ENCODE measurements at regions not wholly inside any gene's neighbourhood (a gene's known extent, or its start where the extent isn't known, plus 50 kb on each side); places are given as distances from the start of the nearest gene placed in this dataset.

- no peak overlapping the region for H3K4me3 ChIP-seq (ENCODE audit: low read length)
- H3K23ac ChIP-seq (ENCODE audit: low read length): no peak overlapping the region
- H3K4me1 ChIP-seq (ENCODE audit: control insufficient read depth, low read depth, low read length): peaks cover 3% of the 10 kb centered on the region
- H3K27me3 ChIP-seq (ENCODE audit: insufficient read depth, low read length, poor library complexity): no peaks in the 10 kb centered on the region
- no peak overlapping the region for H3K27ac ChIP-seq (ENCODE audit: low read depth, low read length)
- H3K56ac ChIP-seq (ENCODE audit: low read length): no peak overlapping the region
- no peak overlapping the region for H2BK120ac ChIP-seq (ENCODE audit: low read depth, low read length)
- H4K5ac ChIP-seq (ENCODE audit: low read length): no peak overlapping the region
- no peak overlapping the region for H4K8ac ChIP-seq (ENCODE audit: low read depth, low read length)
- H2BK5ac ChIP-seq (ENCODE audit: low read length): no peak overlapping the region
- no peak overlapping the region for H3K18ac ChIP-seq (ENCODE audit: low read length)
- no peaks in the 10 kb centered on the region for H3K79me2 ChIP-seq (ENCODE audit: control insufficient read depth, insufficient read depth, low read length)
- no peaks in the 10 kb centered on the region for H3K79me1 ChIP-seq (ENCODE audit: low read length)
- no peak overlapping the region for H3K4ac ChIP-seq (ENCODE audit: low read depth, low read length)
- H2AK5ac ChIP-seq (ENCODE audit: low read length): no peak overlapping the region
- WGBS (ENCODE audit: extremely low coverage, insufficient coverage, low lambda C conversion rate): no CpG with 5 or more reads among the region's 4 CpGs
- no peak overlapping the region for H3K9ac ChIP-seq (ENCODE audit: low read length)
- no peak overlapping the region for H3K4me2 ChIP-seq (ENCODE audit: low read length)
- no peak overlapping the region for H2BK15ac ChIP-seq (replicated peaks; ENCODE audit: low read depth)
- no peaks in the 10 kb centered on the region for H3K36me3 ChIP-seq (ENCODE audit: control insufficient read depth, insufficient read depth, low read length)
- no peak for DNase-seq
Observed at GRCh38 chr4:144213371-144213770, 72.9 kb upstream of the GYPA start.

GRCh38 chr4:144223149-144223548 lies 82.6 kb upstream of the GYPA start:
- Histone ChIP-seq H4K5ac (ENCODE audit: low read length) (no peak overlapping the region), H3K27ac (ENCODE audit: low read depth, low read length) (no peak overlapping the region), H3K79me1 (ENCODE audit: low read length) (no peaks in the 10 kb centered on the region), H2BK15ac (replicated peaks; ENCODE audit: low read depth) (no peak overlapping the region), H3K56ac (ENCODE audit: low read length) (no peak overlapping the region), H3K4me2 (ENCODE audit: low read length) (no peak overlapping the region), H3K79me2 (ENCODE audit: control insufficient read depth, insufficient read depth, low read length) (no peaks in the 10 kb centered on the region), H4K8ac (ENCODE audit: low read depth, low read length) (no peak overlapping the region), H2AK5ac (ENCODE audit: low read length) (no peak overlapping the region), H3K4ac (ENCODE audit: low read depth, low read length) (no peak overlapping the region), H3K18ac (ENCODE audit: low read length) (no peak overlapping the region), H3K4me1 (ENCODE audit: control insufficient read depth, low read depth, low read length) (no peaks in the 10 kb centered on the region), H3K27me3 (ENCODE audit: insufficient read depth, low read length, poor library complexity) (no peaks in the 10 kb centered on the region), H2BK120ac (ENCODE audit: low read depth, low read length) (no peak overlapping the region), H2BK5ac (ENCODE audit: low read length) (no peak overlapping the region), H3K9ac (ENCODE audit: low read length) (no peak overlapping the region), H3K23ac (ENCODE audit: low read length) (no peak overlapping the region), H3K36me3 (ENCODE audit: control insufficient read depth, insufficient read depth, low read length) (no peaks in the 10 kb centered on the region), H3K4me3 (ENCODE audit: low read length) (no peak overlapping the region)
- WGBS (ENCODE audit: extremely low coverage, insufficient coverage, low lambda C conversion rate): no CpG with 5 or more reads among the region's 1 CpG
- no peak for DNase-seq

GRCh38 chr4:144223661-144224060 lies 83.1 kb upstream of the GYPA start:
- no CpG with 5 or more reads among the region's 2 CpGs for WGBS (ENCODE audit: extremely low coverage, insufficient coverage, low lambda C conversion rate)
- no peak overlapping the region for H2BK15ac ChIP-seq (replicated peaks; ENCODE audit: low read depth)

GRCh38 chr4:144259285-144259684 lies 118.8 kb upstream of the GYPA start:
- H2BK120ac ChIP-seq (ENCODE audit: low read depth, low read length): no peak overlapping the region
- DNase-seq: no peak
- no peaks in the 10 kb centered on the region for H3K36me3 ChIP-seq (ENCODE audit: control insufficient read depth, insufficient read depth, low read length)
- H2AK5ac ChIP-seq (ENCODE audit: low read length): no peak overlapping the region
- H3K79me2 ChIP-seq (ENCODE audit: control insufficient read depth, insufficient read depth, low read length): no peaks in the 10 kb centered on the region
- H4K8ac ChIP-seq (ENCODE audit: low read depth, low read length): no peak overlapping the region
- H3K23ac ChIP-seq (ENCODE audit: low read length): no peak overlapping the region
- no peak overlapping the region for H4K5ac ChIP-seq (ENCODE audit: low read length)
- no peak overlapping the region for H2BK5ac ChIP-seq (ENCODE audit: low read length)
- no peak overlapping the region for H3K27ac ChIP-seq (ENCODE audit: low read depth, low read length)
- H3K56ac ChIP-seq (ENCODE audit: low read length): no peak overlapping the region
- H3K18ac ChIP-seq (ENCODE audit: low read length): no peak overlapping the region
- no CpG with 5 or more reads among the region's 1 CpG for WGBS (ENCODE audit: extremely low coverage, insufficient coverage, low lambda C conversion rate)
- H3K4me1 ChIP-seq (ENCODE audit: control insufficient read depth, low read depth, low read length): no peaks in the 10 kb centered on the region
- no peak overlapping the region for H3K4me3 ChIP-seq (ENCODE audit: low read length)
- no peak overlapping the region for H3K4ac ChIP-seq (ENCODE audit: low read depth, low read length)
- no peaks in the 10 kb centered on the region for H3K79me1 ChIP-seq (ENCODE audit: low read length)
- H3K27me3 ChIP-seq (ENCODE audit: insufficient read depth, low read length, poor library complexity): no peaks in the 10 kb centered on the region
- H3K9ac ChIP-seq (ENCODE audit: low read length): no peak overlapping the region
- H2BK15ac ChIP-seq (replicated peaks; ENCODE audit: low read depth): no peak overlapping the region
- H3K4me2 ChIP-seq (ENCODE audit: low read length): no peak overlapping the region

More at GRCh38 chr4:144223661-144224060, 83.1 kb upstream of the GYPA start:
- H4K5ac ChIP-seq (ENCODE audit: low read length): no peak overlapping the region
- H3K36me3 ChIP-seq (ENCODE audit: control insufficient read depth, insufficient read depth, low read length): no peaks in the 10 kb centered on the region
- H3K27me3 ChIP-seq (ENCODE audit: insufficient read depth, low read length, poor library complexity): no peaks in the 10 kb centered on the region
- H2BK120ac ChIP-seq (ENCODE audit: low read depth, low read length): no peak overlapping the region
- no peak overlapping the region for H4K8ac ChIP-seq (ENCODE audit: low read depth, low read length)
- H3K9ac ChIP-seq (ENCODE audit: low read length): no peak overlapping the region
- no peaks in the 10 kb centered on the region for H3K79me1 ChIP-seq (ENCODE audit: low read length)
- H3K4ac ChIP-seq (ENCODE audit: low read depth, low read length): no peak overlapping the region
- DNase-seq: no peak
- no peaks in the 10 kb centered on the region for H3K79me2 ChIP-seq (ENCODE audit: control insufficient read depth, insufficient read depth, low read length)
- no peak overlapping the region for H3K4me3 ChIP-seq (ENCODE audit: low read length)
- no peak overlapping the region for H3K56ac ChIP-seq (ENCODE audit: low read length)
- H3K18ac ChIP-seq (ENCODE audit: low read length): no peak overlapping the region
- H3K27ac ChIP-seq (ENCODE audit: low read depth, low read length): no peak overlapping the region
- no peak overlapping the region for H2AK5ac ChIP-seq (ENCODE audit: low read length)
- no peak overlapping the region for H3K4me2 ChIP-seq (ENCODE audit: low read length)
- no peak overlapping the region for H2BK5ac ChIP-seq (ENCODE audit: low read length)
- no peak overlapping the region for H3K23ac ChIP-seq (ENCODE audit: low read length)
- H3K4me1 ChIP-seq (ENCODE audit: control insufficient read depth, low read depth, low read length): no peaks in the 10 kb centered on the region

GRCh38 chr4:144267084-144267483 lies 126.6 kb upstream of the GYPA start:
- Histone ChIP-seq H3K4me2 (ENCODE audit: low read length) (no peak overlapping the region), H2BK5ac (ENCODE audit: low read length) (no peak overlapping the region), H3K18ac (ENCODE audit: low read length) (no peak overlapping the region), H3K4ac (ENCODE audit: low read depth, low read length) (no peak overlapping the region), H3K4me1 (ENCODE audit: control insufficient read depth, low read depth, low read length) (no peaks in the 10 kb centered on the region), H2BK15ac (replicated peaks; ENCODE audit: low read depth) (no peak overlapping the region), H4K8ac (ENCODE audit: low read depth, low read length) (no peak overlapping the region), H3K9ac (ENCODE audit: low read length) (no peak overlapping the region), H3K27ac (ENCODE audit: low read depth, low read length) (no peak overlapping the region), H3K79me2 (ENCODE audit: control insufficient read depth, insufficient read depth, low read length) (no peaks in the 10 kb centered on the region), H3K27me3 (ENCODE audit: insufficient read depth, low read length, poor library complexity) (no peaks in the 10 kb centered on the region), H4K5ac (ENCODE audit: low read length) (no peak overlapping the region), H3K79me1 (ENCODE audit: low read length) (no peaks in the 10 kb centered on the region), H2BK120ac (ENCODE audit: low read depth, low read length) (no peak overlapping the region), H3K56ac (ENCODE audit: low read length) (no peak overlapping the region), H3K23ac (ENCODE audit: low read length) (no peak overlapping the region), H2AK5ac (ENCODE audit: low read length) (no peak overlapping the region), H3K4me3 (ENCODE audit: low read length) (no peak overlapping the region), H3K36me3 (ENCODE audit: control insufficient read depth, insufficient read depth, low read length) (no peaks in the 10 kb centered on the region)
- peak; percentile 53 for DNase-seq
- no CpG with 5 or more reads among the region's 1 CpG for WGBS (ENCODE audit: extremely low coverage, insufficient coverage, low lambda C conversion rate)

GRCh38 chr4:144280688-144281087 lies 140.2 kb upstream of the GYPA start:
- no peaks in the 10 kb centered on the region for H3K4me1 ChIP-seq (ENCODE audit: control insufficient read depth, low read depth, low read length)
- no peak overlapping the region for H2BK15ac ChIP-seq (replicated peaks; ENCODE audit: low read depth)
- H3K4me3 ChIP-seq (ENCODE audit: low read length): no peak overlapping the region
- no peak overlapping the region for H4K8ac ChIP-seq (ENCODE audit: low read depth, low read length)
- no peaks in the 10 kb centered on the region for H3K27me3 ChIP-seq (ENCODE audit: insufficient read depth, low read length, poor library complexity)
- H2BK5ac ChIP-seq (ENCODE audit: low read length): no peak overlapping the region
- H3K79me2 ChIP-seq (ENCODE audit: control insufficient read depth, insufficient read depth, low read length): no peaks in the 10 kb centered on the region
- no peaks in the 10 kb centered on the region for H3K79me1 ChIP-seq (ENCODE audit: low read length)
- DNase-seq: no peak
- H4K5ac ChIP-seq (ENCODE audit: low read length): no peak overlapping the region
- no peak overlapping the region for H3K27ac ChIP-seq (ENCODE audit: low read depth, low read length)
- H2BK120ac ChIP-seq (ENCODE audit: low read depth, low read length): no peak overlapping the region
- H2AK5ac ChIP-seq (ENCODE audit: low read length): no peak overlapping the region
- H3K4me2 ChIP-seq (ENCODE audit: low read length): no peak overlapping the region
- H3K9ac ChIP-seq (ENCODE audit: low read length): no peak overlapping the region
- H3K18ac ChIP-seq (ENCODE audit: low read length): no peak overlapping the region
- no peak overlapping the region for H3K23ac ChIP-seq (ENCODE audit: low read length)
- no peak overlapping the region for H3K56ac ChIP-seq (ENCODE audit: low read length)
- H3K36me3 ChIP-seq (ENCODE audit: control insufficient read depth, insufficient read depth, low read length): no peaks in the 10 kb centered on the region
- no peak overlapping the region for H3K4ac ChIP-seq (ENCODE audit: low read depth, low read length)

Data from mesendoderm (in vitro differentiated cells).